HG02938 (cell line): ENCODE measurements at regions not wholly inside any gene's neighbourhood (a gene's known extent, or its start where the extent isn't known, plus 50 kb on each side); places are given as distances from the start of the nearest gene placed in this dataset.

Experiments used
- ATAC-seq: cut with Tn5 transposase; IDR thresholded peaks from one replicate; pipeline ENCODE4 v1.9.1; 2021; ENCODE audit warnings: mild to moderate bottlenecking, moderate library complexity; ENCODE audit not compliant: unreplicated experiment

- ATAC-seq, result no peak
Measured at GRCh38 chr15:95865330-95865739, 465.2 kb upstream of the NR2F2 start.

DNA sequence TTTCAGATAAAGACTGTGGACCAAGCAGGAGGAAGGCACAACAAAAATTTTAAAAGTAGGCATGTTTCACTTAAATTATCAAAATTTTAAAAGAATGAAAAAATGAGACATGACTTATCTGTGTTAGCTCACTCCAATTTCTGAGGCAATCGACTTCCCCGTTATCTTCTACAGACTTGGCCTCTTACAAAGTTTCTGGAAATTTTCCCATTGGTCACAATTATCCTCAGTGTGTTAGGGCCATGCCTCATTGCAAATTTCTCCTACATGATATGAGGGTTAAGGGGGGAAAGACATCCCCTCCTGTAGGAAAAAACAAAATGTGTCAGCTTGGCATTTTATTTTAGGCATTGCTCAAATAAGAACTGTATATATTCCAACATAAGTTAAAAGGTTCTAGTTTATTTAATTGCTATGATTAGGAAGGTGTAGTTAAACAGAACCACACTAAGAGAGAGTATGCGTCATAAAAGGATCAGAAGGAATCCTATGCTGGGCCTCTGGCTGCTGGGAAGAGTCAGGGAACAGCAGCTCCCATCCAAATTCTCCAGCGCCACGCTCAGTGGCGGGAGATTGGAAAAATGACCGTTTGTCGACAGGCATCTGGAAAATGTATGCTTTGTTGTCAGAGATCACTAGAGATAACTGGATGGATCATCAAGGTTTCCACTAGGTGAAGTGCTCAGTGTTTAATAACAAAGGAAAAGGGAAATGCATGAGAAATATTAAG is 463.6 kb upstream of the NR2F2 start:
- ATAC-seq, result no peak

DNA sequence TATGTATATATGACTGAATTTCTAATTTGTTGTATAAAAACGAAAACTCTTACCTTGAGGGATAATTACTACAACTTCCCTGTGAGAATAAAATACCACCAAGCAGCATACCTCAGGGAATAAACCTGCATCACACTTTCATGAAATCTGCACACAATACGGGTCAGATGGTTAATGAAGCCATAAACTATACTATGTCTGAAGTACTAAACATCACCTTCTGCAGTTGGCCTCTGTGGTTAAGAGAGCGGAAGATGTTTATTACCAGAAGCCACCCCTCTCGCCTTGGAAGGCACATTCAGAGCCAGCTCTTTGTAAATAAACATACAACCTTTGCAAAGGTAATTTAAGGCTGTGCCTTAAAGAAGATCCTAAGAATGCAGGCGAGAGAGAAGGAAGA is 462.1 kb upstream of the NR2F2 start:
- ATAC-seq, result no peak

DNA sequence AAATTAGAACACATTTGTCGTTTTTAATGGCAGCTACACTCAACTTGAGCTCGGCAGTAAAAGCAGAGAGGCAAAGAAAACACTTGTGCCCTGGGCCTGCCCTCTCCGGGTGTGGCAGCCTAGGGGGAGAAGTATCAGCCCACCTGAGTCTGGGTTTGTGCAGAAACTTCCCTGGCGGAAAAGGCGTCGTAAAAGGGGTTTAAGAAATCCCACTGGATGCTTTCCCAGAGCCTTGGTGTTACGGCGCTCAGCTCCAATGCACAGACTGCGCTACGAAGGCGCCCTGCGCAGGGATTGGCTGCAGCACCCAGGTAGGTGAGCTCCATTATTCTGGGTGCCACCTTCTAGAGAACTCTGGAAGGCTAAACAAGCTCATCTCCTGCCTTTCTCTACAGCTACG is 461.5 kb upstream of the NR2F2 start:
- no peak for ATAC-seq

GRCh38 chr15:95869920-95870319 is 460.6 kb upstream of the NR2F2 start:
- no peak for ATAC-seq

GRCh38 chr15:95872366-95872771 is 458.1 kb upstream of the NR2F2 start:
- no peak for ATAC-seq

GRCh38 chr15:95874637-95875036 is 455.9 kb upstream of the NR2F2 start:
- ATAC-seq, result no peak

DNA sequence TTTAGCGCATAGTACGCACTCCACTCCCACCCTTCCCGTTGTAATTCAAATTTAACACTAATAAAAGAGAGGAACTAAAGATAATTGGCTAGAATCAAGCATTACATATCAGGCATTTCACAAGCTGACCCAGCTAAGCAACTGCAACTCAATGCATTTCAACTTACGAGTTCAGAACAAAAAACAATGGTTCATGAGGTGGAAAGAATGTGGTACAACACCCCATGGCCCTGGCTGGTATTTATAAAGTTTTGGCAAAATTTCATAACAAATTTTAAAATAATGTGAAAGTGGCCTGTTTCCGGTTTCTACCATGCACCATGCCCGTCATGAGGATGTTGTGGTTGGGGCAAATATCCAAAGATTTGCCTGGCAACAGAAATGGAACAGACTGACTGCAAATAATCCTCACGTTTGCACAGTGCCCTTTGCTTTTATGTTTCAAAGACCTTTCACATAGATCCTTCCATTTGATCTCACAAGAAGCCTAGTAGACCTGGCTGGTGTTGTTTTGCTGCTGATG is 455.3 kb upstream of the NR2F2 start:
- ATAC-seq, result peak; percentile 40

DNA sequence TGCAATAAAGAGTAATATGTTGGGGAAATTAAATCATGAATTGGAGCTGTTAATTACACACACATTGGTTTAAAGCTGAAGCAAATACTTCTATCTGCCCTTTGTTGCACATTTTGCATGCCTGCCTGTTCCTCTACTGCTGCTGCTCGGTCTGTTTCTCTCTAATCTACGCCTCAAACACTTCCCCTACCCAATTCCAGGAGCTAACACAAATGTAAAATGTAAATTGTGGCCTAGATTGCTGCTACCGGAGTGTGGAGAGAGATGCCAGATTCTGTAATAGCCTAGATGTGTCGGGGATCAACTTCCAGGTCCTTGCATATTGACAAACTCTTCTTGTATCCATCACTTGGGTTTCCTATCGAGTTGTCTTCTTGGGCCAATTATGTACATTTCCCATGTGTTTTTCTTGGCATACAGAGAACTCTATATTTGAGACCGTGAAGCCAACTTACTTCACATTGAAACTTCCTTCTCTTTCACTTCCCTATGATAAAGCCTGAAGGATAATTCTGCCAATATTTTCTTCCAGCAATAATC is 450.4 kb upstream of the NR2F2 start:
- ATAC-seq, result no peak

DNA sequence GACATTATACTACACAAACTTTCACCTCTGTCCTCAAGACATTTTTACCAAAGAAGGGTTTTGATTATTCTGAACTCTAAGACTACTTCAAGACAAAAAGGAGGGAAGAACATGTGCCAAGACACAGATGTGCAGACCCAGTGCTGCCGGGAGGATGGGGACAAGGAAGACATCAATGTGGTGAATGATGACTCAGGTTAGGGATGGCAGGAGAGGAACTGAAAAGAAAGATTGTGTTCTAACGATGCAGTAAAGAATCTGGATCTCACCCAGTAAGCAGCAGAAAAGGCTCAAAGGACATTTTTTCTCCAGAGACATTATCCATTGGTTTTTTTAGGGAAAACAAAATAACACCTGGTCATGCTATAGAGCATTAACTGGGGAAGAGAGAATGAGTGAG is 449.9 kb upstream of the NR2F2 start:
- ATAC-seq, result no peak

GRCh38 chr15:95883064-95883463 is 447.4 kb upstream of the NR2F2 start:
- ATAC-seq, result no peak

GRCh38 chr15:95884276-95884675 is 446.2 kb upstream of the NR2F2 start:
- no peak for ATAC-seq

DNA sequence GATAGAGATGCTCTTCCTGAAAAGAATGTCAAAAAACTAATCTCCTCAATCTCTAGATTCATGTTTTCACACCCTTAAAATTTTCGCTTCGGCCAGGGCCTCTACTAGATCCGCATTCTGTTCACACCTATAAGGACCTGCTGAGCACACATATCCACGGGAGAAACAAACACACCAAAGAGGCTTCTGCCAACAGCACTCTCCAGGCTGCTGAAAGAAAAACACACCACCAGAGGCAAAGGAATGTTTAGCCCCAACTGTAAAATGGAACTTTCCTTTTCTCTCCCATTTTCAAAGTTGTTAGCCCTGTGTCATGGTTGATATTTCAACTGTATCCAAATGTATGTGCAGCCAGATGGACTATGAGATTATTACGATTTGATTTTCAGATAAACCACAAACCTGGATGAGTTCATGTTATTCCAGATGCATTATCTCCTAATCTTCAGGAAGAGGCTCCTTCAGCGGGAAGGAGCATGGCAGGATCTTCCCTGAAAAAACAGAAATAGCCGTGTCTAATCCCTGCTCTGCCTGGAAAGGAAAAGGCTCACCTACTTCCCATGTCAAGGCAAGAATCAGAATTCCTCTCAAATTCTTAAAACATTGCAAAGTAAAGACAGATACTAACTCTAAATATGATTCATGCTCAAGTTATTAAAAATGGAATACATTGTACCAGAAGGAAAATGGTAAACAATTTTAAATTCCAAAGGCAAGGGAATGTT is 442.7 kb upstream of the NR2F2 start:
- no peak for ATAC-seq

DNA sequence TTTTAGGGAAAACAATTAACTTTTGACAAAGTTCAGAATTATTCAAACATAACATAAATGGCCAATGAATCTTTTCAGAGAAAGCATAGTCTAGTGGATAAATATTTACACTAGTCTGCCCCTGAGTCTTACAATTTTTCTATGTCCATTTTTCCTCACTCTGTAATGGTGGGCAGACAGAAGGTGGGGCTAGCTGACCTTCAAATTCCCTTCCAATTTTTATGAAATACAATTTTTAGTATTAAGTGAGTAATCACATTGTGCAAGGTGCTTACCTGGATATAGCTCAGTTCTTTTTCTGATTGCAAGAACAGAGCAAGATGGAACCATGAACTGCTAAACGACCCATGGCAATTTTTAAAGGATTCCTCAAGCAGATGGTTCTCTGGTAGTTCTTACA is 441.7 kb upstream of the NR2F2 start:
- ATAC-seq, result no peak

DNA sequence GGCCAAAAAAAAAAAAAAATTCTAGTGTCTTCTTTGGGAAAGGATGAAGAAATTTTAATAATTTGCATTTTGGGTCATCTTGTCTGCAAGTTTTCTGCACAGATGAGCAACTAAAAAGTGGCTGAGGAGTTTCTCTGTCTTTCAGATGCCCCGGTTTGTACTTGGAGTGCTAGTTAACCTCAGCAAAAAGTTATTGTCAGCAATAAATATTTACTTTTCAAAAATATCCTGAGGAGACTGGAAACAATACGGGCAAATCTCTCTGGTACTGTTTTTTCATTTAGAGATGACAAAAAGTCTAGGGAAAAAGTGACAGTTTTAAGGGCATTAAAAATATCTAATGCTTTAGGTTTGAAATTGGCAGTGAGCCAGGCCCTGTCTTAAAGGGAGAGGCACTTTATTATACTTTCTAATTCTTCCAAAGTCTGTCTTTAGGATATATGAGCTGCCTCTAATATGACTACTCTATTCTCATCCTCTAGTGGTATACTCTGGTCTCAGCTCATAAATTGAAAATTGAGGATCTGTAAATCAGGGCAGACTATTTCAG is 436.0 kb upstream of the NR2F2 start:
- ATAC-seq, result no peak

DNA sequence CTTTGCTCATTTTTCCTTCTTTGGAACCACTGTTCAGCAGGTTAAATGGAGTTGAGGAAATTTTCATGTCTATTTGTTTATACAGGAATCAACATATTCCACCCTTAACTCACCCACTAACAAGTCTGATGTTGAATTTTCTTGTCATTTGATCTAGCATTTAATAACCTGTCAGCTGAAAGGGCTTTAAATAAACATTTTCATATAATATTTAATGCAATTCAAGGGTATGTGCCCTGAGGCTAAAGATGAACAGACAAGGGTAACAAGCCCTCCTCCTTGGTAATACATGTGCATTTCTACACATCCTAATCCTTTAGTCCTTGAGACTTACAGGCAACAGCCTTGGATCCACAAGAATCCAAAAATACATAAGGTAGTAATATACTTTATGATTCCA is 435.0 kb upstream of the NR2F2 start:
- ATAC-seq, result no peak

DNA sequence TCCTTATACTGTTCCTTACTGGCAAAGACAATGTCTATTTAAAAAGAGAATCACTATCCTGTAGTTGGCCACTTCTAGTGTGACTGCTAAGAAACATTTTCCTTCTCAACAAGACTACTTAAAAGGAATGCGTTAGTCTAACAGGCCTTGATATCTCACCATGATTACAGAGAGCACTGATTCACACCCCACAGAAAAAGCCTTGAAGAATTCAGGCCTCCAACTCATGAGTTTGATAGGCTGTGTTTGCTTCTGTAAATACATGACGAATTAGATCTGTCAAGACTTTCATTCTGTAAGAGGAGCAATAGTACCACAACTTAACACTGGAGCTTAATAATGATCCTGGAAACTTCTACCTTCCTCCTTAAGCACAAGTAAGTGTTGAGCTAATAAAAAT is 432.8 kb upstream of the NR2F2 start:
- ATAC-seq, result no peak

GRCh38 chr15:95898761-95899160 is 431.7 kb upstream of the NR2F2 start:
- ATAC-seq, result no peak

GRCh38 chr15:95901271-95901670 is 429.2 kb upstream of the NR2F2 start:
- ATAC-seq, result no peak

DNA sequence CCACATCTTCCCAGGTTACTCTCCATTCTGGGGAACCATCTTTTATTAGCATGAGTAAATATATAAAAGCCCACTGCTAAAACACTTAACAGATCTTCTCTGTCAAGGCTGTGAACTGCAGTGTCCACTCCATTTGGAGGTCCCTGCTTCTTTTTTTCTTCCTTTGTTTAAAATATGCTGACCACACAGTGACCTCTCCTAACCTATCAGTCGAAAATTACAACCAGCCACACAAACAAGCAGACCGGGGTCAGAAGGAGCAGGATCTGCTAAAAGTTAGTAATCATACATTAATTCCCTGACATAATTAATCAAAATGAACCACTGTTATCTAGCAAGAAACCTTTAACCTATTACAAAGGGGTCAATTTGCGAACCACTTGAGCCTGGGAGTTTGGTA is 427.9 kb upstream of the NR2F2 start:
- no peak for ATAC-seq

- ATAC-seq, result peak; percentile 61
Measured at GRCh38 chr15:95903352-95903751, 427.1 kb upstream of the NR2F2 start.
